ENCODE measurements at regions not wholly inside any gene's neighbourhood (a gene's known extent, or its start where the extent isn't known, plus 50 kb on each side); places are given as distances from the start of the nearest gene placed in this dataset.

DNA sequence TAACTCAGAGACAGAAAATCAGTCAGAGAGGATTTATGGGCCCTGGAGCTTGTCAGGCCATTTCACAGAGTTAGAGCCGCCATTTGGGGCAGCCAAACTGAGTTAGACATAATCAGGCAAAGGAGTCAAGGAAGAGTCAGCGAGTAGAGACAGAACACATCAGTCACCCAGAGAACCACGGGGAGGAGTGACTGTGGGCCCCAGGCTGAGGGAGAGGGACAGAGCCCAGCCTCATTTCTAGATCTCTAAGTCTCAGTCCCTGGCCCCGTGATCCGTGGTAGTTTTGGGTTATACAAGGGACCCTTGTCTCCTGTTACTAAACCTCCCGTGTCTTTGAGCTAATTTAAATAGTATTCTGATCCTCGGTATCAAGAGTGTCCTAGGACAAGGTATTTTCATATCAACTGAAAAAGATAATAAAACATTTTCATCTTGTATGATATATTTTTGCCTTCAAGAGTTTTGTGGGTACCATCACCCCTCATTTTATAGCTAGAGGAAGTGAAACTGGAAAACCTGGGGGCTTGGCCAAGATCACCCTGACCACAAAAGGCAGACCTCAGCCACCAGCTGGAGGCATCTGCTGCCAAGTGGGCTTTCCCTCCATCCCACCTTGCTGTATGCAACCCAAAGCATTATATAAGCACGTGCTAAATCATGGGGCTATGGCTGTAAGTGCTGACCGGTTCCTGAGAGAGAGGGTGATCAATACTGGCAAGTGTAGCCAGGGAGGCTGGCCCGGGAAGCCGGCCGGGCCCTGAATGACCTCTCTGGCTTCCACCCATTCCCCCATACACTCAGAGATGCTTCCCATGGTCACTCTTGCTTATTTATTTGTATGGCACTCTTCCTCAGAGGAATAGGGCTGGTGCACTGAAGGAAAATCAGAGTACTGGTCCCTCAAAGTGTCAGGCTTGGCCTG, 204.1 kb downstream of the BCOR start:
- DNase-seq (ENCODE audit: low read depth in 1 of 2, low spot score in 1 of 2), result no peak

DNA sequence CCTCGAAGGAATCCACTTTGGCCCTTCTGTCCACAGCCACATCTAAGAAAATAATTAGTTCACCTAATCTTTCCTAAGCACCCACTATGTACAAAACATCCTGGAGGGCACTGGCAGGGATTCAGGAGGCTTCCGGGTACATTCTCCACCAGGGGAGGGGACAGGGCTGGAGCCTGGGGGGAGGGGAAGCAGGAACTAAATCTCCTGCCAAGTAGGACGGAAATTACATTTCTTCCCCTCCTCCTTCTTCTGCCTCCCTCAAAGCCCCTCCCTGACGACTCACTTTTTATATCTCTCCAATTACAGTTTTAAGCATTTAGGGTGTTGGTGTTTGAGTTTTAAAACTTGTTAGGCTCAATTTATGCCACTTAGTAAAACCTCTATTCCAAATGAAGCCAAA, 203.1 kb downstream of the BCOR start:
- no peak for DNase-seq (ENCODE audit: low read depth in 1 of 2, low spot score in 1 of 2)

DNA sequence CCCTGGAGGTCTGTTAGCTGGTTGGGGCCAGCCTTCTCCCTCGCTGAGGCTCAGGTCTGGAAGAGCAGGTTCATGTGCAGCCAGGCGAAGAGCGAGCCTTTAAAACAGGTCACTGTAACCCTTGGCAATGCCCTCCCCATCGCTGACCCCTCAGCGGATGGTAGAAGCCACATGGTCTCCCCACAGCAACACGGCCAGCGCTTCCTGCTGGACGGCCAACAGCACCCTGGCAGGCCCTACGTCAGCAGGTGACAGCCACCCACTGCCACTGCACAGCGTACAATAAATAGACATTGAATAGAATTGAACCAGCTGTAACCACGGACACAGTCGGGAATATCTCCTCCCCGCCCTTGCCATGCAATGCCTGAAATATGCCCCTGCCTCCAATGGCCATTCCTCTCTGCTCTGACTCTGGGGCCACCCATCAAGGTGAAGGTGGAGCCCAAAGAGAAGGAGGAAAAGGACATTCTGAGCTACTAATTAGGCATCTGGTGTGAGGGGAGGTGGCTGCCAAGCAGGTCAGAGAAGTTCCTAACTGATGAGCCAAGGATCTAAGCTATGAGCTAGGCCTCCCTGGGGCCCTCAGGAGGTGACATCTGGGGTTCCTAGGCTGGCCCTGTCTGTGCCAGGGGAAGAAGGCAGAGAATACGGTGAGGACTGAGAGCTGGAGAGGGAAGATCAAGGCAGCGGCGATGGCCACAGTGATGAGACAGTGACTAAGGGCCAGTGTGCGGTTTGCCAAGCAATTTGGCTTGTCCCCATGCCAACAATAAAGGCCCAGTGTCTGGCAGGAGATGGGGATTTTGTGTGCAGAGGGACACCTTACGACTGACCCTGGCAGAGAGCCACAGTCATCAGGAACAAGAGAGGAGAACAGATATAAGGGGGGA, 202.3 kb downstream of the BCOR start:
- DNase-seq (ENCODE audit: low read depth in 1 of 2, low spot score in 1 of 2), result no peak

DNA sequence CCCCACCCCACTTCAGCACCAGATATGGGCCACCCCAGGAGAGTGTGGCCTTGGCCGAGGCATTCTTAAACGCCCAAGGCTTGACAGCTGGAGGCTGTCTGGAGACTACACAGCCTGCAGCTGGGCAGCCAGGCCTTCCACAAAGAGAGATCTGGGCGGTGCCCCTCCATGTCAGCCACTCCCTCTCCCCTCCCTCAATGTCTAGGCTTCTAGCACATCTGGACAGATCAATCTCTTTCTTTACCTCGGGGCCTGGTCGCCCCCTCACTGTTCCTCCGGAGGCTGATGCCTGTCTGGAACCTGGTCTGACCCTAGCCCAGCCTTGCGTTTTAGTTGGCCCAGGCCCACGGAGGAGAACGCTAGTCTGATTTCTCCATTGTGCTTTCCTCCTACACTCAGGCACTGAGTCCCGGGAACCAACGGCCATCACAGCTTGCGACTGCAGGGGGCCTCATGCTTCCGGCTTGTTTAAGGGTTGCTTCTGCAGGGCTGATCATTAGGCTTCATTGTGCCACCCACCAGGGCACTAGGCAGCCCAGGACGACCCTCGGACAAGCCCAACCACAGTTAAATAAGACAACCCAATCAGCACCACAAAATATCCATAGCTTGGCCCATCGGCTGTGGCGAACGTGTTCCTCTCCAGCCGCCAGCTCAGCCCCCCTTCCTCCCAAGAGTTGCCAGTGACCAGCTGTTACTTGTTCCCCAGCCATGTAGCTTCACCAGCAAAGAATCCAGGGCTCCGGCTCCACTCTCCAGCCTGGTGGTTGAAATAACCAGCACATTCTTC, 200.6 kb downstream of the BCOR start:
- DNase-seq (ENCODE audit: low read depth in 1 of 2, low spot score in 1 of 2), result no peak

DNA sequence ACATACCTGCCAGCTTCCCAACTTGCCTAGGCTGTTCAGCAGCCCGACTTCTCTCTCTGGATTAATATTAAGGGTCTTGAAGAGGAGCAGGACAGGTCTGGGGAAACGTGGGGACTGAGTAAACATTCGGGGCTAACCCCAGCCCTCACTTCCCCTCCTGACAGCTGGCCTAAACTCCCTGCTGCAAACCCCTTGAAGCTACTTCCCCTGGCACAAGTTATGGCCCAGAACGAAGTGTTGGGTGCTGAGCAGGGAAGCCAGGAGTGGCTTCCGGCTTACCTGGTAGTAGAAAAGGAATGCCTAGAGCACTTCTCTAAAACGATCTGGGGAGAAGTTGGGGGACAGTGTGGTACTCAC, 200.0 kb downstream of the BCOR start:
- DNase-seq (ENCODE audit: low read depth in 1 of 2, low spot score in 1 of 2), result no peak

DNA sequence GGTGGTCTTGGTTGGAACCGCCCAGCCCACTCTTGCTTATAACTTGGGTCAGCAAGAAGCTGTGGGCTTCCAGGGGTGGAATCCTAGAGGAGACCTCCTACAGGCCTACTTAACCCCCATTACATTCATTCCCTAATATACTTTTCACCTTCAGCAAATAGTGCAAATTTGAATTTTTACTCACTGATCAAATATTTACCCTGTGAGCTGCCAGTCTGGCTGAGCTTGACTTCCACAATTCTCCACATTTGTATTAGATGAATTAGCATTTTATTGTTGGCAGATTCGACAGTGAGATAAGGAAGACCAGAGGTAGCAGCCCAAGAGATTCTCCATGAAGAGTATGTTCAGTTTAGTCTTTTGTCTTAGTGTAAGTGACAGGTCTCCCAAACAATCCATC, 199.6 kb downstream of the BCOR start:
- no peak for DNase-seq (ENCODE audit: low read depth in 1 of 2, low spot score in 1 of 2)

DNA sequence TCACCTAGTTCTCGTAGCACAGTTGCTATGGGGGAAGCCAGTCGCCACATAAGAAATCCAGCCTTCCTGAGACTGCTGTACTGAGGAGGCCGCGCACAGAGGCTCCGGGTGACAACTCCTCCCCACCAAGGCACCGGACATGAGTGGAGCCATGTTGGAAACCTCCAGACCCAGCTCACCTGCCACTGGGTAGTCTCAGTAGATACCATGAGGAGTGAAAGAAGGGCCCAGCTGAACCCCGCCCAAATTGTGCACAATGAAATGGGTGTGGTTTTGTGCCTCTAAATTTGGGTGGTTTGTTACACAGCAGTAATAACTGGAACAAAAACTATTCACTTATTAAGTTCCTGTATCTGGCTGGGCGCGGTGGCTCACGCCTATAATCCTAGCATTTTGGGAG, 198.7 kb downstream of the BCOR start:
- DNase-seq (ENCODE audit: low read depth in 1 of 2, low spot score in 1 of 2), result no peak

DNA sequence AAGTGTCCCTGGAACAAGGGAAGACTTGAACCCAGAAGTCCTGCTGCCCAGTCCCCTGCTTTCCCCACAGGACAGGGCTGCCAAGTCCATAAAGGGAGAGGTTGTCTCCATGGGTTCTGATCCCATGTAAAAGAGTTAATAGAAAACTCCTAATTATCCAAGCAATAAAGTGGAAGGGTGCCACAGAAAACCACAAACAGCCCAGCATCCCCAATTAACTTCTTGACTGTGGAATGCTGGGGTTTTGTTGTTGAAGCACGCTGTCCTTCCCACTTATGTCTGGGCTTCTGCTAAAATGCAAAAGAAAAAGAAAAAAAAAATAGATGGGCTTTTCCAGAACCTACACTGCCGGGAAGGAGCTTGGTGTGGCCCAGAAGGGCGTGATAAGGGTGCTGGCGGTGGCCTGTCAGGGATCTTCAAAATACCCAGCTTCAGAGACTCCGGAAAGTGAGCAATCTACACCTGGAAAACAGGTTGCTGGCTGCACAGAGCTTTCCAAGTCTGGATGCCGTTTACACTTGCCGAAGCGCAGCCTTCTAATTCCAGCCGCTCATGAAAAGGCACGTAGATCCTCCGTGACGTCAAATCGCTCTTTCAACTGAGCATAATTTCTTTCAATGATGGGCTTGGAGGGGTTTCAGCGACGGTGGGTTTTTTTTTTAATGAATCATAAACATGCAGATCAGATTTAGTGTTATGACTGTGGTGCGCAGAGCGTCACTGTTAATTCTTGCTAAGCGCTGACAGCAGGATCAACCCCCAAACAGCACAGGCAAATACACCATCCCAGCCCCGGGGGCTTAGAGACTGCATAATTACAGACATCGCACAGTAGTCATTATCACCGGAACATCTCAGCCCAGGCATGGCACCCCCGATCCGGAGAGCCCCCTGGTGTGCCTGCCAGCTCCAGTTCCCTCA, 197.6 kb downstream of the BCOR start:
- DNase-seq (ENCODE audit: low read depth in 1 of 2, low spot score in 1 of 2), result no peak

DNA sequence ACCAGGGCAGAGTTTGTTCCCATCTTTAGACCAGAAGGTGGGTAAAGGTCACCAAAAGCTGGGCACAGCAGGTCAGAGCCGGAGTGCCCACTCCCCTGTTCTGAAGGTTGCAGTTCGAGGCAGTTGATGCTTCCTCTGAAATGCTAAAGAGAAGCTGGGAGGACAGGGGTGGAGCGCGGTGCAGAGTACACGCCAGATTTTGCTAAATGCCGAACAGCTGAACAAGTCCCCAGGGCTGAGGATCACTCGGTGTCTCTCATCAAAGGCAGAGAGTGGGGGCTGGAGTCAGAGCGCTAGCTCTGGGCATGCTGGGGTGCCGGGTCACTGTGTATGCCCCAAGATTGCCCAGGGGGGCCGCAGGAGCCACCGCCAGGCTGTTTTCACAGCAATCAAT, 197.0 kb downstream of the BCOR start:
- no peak for DNase-seq (ENCODE audit: low read depth in 1 of 2, low spot score in 1 of 2)

DNA sequence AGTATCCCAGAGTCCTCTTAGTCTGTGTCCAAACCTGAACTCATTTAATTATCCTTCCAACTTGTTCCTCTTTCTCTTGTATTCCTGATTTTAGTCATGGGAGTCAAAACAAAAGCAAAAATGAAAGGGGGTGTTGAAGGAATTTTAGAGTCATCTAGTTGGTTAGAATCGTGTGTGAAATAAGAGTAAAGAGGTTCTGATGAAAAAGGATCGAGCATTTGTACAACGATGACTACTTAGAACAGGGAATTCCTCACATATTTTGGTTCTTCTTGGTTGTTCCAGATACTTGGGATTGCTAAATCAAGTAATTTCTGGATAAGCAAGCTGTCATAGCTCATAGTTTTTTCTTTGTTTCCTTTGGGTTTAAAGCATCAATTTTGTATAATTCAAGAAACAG, 194.4 kb downstream of the BCOR start:
- DNase-seq (ENCODE audit: low read depth in 1 of 2, low spot score in 1 of 2), result no peak

DNA sequence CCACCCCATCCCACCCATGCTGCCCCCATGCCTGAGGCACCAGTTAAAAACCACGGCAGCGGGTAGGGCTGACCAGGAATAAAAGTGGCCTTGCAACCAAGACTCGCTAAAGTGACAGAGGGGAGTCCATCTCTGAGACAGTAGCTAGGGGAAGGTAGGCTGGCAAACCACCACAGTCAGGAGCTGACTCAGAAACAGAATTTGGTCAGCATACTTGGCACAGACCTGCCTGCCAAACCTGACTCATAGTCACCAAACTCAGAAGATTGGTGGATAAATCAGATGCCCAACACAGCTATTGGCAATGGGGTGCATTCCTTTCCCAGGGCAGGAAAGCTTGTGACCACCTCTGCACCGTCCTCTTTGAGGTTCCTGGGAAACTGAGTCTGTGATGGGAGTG, 193.8 kb downstream of the BCOR start:
- DNase-seq (ENCODE audit: low read depth in 1 of 2, low spot score in 1 of 2), result no peak

DNA sequence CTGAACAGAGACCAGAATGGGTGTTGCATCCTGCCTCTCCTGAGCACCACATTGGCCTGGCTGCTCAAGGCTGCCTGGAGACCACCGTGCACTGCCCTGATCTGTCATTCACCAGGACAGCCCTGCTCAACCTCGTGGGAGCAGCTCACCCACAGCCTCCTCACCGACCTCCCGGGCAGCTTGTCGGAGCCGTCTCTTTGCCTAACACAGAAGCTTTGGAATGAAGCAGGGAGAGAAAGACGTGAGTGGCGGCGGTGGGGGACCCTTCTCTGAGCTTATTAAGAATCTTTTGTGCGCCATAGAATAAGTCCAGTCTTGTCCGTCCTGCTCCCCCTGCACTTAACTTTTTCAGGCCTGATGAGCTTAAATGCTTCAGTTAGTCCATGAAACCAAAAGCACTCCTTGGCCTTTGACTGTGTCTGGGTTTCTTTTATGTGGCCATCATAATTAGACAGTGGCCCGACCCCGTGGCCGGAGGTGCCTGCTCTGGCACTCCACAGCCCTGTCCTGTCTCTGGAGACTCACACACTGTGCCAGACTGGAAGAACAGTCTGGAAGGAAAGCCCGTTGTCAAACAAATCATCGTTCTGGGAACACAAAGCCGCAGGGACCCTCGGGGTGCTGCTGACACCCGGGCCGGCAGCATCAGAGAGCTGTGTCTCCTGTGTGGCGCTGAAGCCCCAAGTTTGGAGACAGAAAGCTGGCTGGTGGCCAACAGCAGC, 192.8 kb downstream of the BCOR start:
- DNase-seq (ENCODE audit: low read depth in 1 of 2, low spot score in 1 of 2), result no peak

DNA sequence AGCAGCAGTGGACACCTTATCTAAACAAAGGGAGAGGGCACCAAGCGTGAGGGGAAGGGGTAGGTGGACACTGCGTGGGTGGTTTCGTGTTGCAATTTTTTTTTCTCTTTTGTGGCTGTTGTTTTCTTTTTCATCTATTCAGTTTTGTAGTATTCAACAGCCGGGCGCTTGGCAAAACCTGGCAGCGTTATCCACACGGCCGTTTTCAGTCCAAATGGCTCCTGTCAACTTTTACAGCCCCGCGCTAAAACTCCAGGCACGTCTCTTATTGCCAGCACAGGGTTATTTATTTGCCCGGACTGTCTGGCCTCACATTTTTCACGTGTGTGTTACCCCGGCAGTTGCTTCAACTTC, 192.2 kb downstream of the BCOR start:
- no peak for DNase-seq (ENCODE audit: low read depth in 1 of 2, low spot score in 1 of 2)

DNA sequence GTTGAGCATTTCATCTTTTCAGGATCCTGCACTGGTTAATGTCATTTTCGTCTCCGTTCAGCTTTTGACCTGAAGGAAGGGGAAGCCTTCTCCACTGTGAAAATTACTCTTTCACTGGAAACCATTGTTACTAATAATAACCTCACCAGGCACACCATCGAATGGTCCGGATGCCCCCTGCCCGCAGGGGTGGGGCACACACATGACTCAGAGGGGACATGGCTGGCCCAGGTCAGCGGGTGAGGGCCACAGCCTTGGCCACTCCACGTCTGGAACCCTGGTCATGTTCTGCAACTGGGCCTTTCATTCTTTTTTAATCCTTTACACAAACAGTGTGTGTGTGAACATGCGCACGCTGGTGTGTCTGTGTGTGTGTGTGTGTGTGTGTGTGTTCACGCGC, 191.8 kb downstream of the BCOR start:
- no peak for DNase-seq (ENCODE audit: low read depth in 1 of 2, low spot score in 1 of 2)

DNA sequence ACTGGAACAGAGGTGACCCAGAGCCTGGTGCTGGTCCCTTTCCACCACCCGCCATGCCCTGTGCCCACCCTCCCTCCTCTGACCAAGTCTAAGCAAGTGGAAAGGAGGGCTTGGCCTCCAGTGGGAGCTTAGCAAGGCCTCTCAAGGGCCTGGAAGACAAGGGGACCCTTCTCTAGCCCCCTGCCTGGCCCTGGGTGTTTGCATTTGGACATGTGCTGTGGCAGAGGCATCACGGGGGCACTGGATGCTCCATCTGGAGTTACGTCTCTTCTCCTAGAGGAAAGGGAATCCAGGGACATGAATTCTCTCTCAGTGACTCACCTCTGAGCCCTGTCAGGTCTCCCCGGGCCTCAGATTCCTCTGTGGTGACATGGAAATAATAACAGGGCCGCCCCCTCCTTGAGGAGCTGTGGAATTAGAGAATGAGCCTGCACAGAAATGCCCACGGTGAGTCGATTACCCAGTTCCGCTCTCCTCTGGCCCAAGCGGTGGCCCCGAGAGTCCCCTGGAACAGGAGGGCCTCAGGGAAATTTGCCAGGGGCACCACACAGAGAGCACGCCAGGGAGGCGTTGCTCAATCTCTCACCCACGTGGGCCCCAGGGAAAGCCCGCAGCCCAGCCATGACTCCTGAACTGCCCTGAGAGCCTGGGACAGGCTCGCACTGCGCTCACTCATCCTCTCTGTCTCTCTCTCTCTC, 189.6 kb downstream of the BCOR start:
- DNase-seq (ENCODE audit: low read depth in 1 of 2, low spot score in 1 of 2), result no peak

DNA sequence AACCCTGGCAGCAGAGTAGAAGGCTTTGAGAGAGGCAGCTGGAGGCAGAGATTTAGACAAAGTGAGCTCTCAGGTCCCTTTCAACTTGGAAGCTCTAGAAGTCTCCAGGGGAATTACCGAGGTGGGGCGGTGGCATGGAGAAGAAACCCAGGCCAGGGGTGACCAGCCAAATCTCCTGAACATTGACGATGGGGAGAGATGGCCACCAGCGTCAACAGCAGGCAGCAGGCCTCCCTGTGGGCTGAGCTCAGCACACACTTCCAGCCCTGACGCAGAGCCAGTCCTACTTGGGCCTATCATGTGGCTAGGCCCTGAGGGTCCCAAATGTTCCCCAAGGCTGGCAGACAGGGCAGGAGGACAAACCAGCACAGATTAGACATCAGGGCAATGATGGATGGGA, 187.8 kb downstream of the BCOR start:
- DNase-seq (ENCODE audit: low read depth in 1 of 2, low spot score in 1 of 2), result no peak

DNA sequence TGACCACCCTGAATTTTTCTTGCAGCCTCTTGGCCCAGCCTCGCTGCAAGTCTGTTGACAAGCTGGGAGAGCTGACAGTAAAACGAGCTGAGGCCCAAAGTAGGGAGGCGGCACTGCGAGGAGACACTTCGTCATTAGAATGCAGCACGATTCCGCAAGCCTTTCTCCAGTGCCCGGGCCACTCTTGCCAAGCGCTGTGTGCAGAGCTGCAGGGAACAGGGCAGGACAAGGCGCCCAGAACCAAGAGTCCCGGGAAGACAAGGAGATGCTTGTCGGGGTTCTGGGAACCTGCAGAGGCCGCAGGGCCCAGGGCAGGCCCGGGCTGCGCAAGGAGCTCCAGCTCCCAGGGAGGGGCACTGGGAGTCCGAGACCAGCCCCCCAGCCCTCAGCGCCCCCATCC, 187.1 kb downstream of the BCOR start:
- no peak for DNase-seq (ENCODE audit: low read depth in 1 of 2, low spot score in 1 of 2)

DNA sequence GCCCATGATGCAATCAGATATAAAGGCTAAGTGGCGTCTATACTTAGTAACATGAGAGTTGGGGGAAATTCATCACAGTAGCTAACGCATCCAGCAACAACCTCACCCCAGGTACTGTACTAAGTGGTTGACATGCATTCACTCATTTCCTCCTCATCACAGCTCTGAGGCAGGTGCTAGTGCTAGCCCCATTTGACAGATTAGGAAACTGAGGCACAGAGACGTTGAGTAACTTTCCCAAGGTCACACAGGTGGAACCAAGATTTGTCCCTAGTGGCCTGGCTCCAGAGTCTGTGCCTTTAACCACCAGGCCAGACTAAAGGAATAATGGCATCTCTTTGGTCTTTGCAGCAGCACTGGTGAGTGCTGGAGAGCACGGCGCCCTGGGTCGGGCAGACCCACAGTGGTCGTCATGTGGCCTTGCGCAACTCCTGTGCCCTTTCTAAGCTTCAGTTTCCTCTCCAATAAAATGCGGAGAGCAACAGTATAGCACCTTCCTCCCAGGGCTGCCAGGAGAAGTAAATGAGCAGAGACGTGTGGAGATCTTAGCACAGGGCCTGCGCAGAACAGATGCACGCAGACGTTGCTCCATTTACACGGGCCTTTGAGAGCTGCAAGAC, 186.4 kb downstream of the BCOR start:
- no peak for DNase-seq (ENCODE audit: low read depth in 1 of 2, low spot score in 1 of 2)

DNA sequence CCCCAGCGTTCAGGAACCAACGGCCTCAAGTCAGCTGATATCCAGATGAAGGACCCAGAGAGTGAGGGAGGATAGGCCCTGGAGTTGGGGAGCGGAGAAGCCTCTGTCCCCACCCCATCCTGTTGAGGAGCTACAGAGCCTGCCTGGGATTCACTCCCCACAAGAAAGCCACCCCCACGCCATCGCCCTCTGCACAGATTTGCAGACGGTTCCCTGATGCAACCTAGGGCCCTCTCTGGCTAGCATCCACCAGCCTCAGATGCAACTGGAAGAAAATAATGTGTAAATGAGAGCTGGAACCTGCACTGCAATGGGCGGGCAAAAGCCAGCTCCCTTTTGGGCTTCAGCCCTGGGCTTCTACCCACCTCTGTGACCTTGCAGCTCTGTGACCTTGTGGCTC, 185.6 kb downstream of the BCOR start:
- no peak for DNase-seq (ENCODE audit: low read depth in 1 of 2, low spot score in 1 of 2)
